ENCODE measurements at regions not wholly inside any gene's neighbourhood (a gene's known extent, or its start where the extent isn't known, plus 50 kb on each side); places are given as distances from the start of the nearest gene placed in this dataset.

DNA sequence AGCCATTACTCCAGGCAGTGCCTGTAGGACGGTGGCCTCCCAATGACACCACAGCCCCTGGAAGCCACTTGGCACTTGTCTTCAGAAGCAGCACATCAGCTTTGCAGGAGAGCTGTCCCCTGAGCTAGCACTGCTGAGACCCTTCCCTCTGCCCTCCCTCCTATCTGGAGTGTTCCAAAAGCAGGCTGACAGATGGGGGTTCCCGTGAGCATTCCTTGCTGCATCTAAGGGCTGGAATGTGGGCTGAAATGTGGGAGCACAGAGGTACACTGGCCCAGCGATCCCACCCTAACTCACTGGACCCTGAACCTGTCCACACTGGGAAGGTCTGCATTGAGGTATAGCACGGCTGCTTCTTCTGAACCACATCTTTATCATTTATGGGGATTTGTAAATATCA, 230.1 kb downstream of the ANAPC1 start:
- in situ Hi-C loops (cut with MboI; ENCODE audit: low pct_ligation_motif_present in 1 of 4, low pct_unique_long_range_greater_than_20kb in 1 of 4, low sequenced_read_pairs in 3 of 4) (no loop called here), intact Hi-C loops (cut with DNase I; ENCODE audit: low total_unique reads) (no loop called here)
- no peak overlapping the region for H3K4me3 ChIP-seq
- TF ChIP-seq POLR2AphosphoS5 (IDR thresholded peaks at IDR 0.05) (no peak), EP300 (IDR thresholded peaks at IDR 0.05; ENCODE audit: low read depth) (no peak), POLR2A (IDR thresholded peaks at IDR 0.05) (no peak)
- TF ChIP-seq, protein P1, sequence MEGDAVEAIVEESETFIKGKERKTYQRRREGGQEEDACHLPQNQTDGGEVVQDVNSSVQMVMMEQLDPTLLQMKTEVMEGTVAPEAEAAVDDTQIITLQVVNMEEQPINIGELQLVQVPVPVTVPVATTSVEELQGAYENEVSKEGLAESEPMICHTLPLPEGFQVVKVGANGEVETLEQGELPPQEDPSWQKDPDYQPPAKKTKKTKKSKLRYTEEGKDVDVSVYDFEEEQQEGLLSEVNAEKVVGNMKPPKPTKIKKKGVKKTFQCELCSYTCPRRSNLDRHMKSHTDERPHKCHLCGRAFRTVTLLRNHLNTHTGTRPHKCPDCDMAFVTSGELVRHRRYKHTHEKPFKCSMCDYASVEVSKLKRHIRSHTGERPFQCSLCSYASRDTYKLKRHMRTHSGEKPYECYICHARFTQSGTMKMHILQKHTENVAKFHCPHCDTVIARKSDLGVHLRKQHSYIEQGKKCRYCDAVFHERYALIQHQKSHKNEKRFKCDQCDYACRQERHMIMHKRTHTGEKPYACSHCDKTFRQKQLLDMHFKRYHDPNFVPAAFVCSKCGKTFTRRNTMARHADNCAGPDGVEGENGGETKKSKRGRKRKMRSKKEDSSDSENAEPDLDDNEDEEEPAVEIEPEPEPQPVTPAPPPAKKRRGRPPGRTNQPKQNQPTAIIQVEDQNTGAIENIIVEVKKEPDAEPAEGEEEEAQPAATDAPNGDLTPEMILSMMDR (IDR thresholded peaks at IDR 0.05) = no peak
- no peak for DNase-seq
- H3K27ac ChIP-seq = no peak overlapping the region
- H3K4me1 ChIP-seq = peaks cover 0 to under 1% (median under 1%) of the 10 kb centered on the region in 4 donors
- no peaks in the 10 kb centered on the region for H3K27me3 ChIP-seq
- H3K36me3 ChIP-seq = no peaks in the 10 kb centered on the region
- 77% methylated on average over 4 of the region's 4 CpGs; no CpG with 5 or more reads in 1 of the 2 donors for WGBS, 2 donors (ENCODE audit: low coverage in 1 of 2)
- no peaks in the 10 kb centered on the region for H3K9me3 ChIP-seq

DNA sequence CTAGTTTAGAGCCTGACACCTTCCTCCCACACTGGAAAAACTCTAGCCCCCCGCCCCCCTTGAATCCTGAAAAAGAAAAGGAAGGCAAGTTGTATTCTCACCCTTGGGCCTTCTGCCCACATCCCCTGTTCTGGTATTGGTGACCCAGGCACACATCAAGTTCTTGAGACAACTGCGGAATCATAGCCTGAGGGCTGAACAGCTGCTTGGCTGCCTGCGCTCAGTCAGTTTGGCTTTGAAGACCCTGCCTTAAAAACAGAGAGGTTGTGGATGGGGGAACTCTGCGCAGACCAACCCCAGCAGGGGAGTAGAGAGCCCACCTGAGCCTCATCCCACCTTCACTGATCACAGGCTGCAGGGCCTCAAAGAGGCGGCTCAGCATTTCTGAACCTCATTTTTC, 229.2 kb downstream of the ANAPC1 start:
- H3K4me1 ChIP-seq = peaks cover 0 to 10% (median 2%) of the 10 kb centered on the region in 4 donors
- no peaks in the 10 kb centered on the region for H3K9me3 ChIP-seq
- H3K27ac ChIP-seq = no peak overlapping the region
- DNase-seq = no peak
- no peaks in the 10 kb centered on the region for H3K36me3 ChIP-seq
- H3K27me3 ChIP-seq = no peaks in the 10 kb centered on the region
- TF ChIP-seq, protein P1 (IDR thresholded peaks at IDR 0.05) = no peak
- no peak for TF ChIP-seq POLR2A (IDR thresholded peaks at IDR 0.05)
- no peak for TF ChIP-seq EP300 (IDR thresholded peaks at IDR 0.05; ENCODE audit: low read depth)
- TF ChIP-seq POLR2AphosphoS5 (IDR thresholded peaks at IDR 0.05) = no peak
- intact Hi-C loops (cut with DNase I; ENCODE audit: low total_unique reads) (no loop called here), in situ Hi-C loops (cut with MboI; ENCODE audit: low pct_ligation_motif_present in 1 of 4, low pct_unique_long_range_greater_than_20kb in 1 of 4, low sequenced_read_pairs in 3 of 4) (no loop called here)
- 92 to 97% methylated on average over 2 to 5 of the region's 5 CpGs for WGBS, 2 donors (ENCODE audit: low coverage in 1 of 2)
- H3K4me3 ChIP-seq = no peak overlapping the region

DNA sequence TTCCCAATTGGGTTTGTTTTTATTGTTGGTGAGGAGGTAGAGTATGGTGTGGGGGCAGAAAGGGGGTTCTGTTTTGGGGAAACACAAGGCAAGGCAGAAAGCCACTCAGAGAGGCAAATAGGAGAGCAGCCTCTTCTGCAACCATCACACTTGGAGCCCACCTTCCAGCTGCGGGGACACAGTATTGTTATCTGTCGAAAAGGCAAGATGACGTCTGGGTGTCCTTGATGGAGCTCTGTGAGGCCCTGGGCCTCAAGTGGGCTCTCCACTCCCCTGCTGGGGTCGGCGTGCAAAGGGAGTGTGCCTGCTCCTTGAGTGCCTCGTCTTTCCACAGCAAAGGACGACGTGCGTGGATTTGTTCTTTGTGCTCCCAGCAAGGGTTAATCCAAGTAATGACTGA, 227.6 kb downstream of the ANAPC1 start:
- Histone ChIP-seq H3K9me3 (no peaks in the 10 kb centered on the region), H3K36me3 (no peaks in the 10 kb centered on the region), H3K4me1 (peaks cover 0 to 10% (median 2%) of the 10 kb centered on the region in 4 donors), H3K27ac (no peak overlapping the region), H3K4me3 (no peak overlapping the region), H3K27me3 (no peaks in the 10 kb centered on the region)
- no peak for DNase-seq
- intact Hi-C loops (cut with DNase I; ENCODE audit: low total_unique reads) (no loop called here), in situ Hi-C loops (cut with MboI; ENCODE audit: low pct_ligation_motif_present in 1 of 4, low pct_unique_long_range_greater_than_20kb in 1 of 4, low sequenced_read_pairs in 3 of 4) (no loop called here)
- TF ChIP-seq POLR2AphosphoS5 (IDR thresholded peaks at IDR 0.05) (no peak), POLR2A (IDR thresholded peaks at IDR 0.05) (no peak), EP300 (IDR thresholded peaks at IDR 0.05; ENCODE audit: low read depth) (no peak)
- TF ChIP-seq, protein P1 (IDR thresholded peaks at IDR 0.05) = no peak
- 91 to 100% methylated on average over 2 to 9 of the region's 9 CpGs for WGBS, 2 donors (ENCODE audit: low coverage in 1 of 2)

DNA sequence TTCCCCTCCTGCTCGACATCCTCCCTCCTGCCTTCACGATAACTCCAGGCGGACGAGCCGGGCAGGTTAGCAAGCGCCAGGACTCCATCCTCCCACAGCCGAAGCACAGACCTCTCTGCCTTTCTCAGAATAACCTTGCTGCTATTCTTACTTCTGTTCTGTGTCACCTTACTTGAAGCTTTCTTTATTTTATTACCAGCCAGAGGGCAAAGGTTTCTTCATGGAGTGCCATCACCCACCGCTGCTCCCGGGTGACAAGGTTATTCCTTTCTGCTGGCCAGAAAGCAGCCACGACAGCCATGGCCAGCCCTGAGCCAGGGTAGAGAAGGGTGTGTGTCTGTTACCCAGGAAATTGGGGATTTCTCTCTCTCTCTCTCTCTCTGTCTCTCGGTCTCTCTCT, 227.1 kb downstream of the ANAPC1 start:
- DNase-seq = no peak
- in situ Hi-C loops (cut with MboI; ENCODE audit: low pct_ligation_motif_present in 1 of 4, low pct_unique_long_range_greater_than_20kb in 1 of 4, low sequenced_read_pairs in 3 of 4) = no loop called here
- TF ChIP-seq POLR2AphosphoS5 (IDR thresholded peaks at IDR 0.05) = no peak
- TF ChIP-seq EP300 (IDR thresholded peaks at IDR 0.05; ENCODE audit: low read depth) = no peak
- no peak for TF ChIP-seq POLR2A (IDR thresholded peaks at IDR 0.05)
- TF ChIP-seq, protein P1 (IDR thresholded peaks at IDR 0.05) = no peak
- WGBS, 2 donors (ENCODE audit: low coverage in 1 of 2) = 69 to 82% methylated on average over 4 to 11 of the region's 11 CpGs
- no peak overlapping the region for H3K4me3 ChIP-seq
- no peaks in the 10 kb centered on the region for H3K36me3 ChIP-seq
- H3K9me3 ChIP-seq = no peaks in the 10 kb centered on the region
- intact Hi-C loops (cut with DNase I; ENCODE audit: low total_unique reads) = no loop called here
- H3K27ac ChIP-seq = no peak overlapping the region
- H3K4me1 ChIP-seq = peaks cover 0 to 10% (median 2%) of the 10 kb centered on the region in 4 donors
- no peaks in the 10 kb centered on the region for H3K27me3 ChIP-seq
